HAP-1 (cell line): ENCODE measurements at regions not wholly inside any gene's neighbourhood (a gene's known extent, or its start where the extent isn't known, plus 50 kb on each side); places are given as distances from the start of the nearest gene placed in this dataset.

ENCODE experiments used
- DNase-seq, 2 experiments: peaks; one replicate each; pipeline ENCODE4 v3.0.0-alpha.2; 2016 to 2020; ENCODE audit warnings: low spot score in 2 of 2
- H3K27me3 ChIP-seq: fragments of 250-450 bp; sonication (Bioruptor Pico); 2 replicates; pipeline ENCODE4 v1.5.1; 2020; ENCODE audit warnings: low read depth, mild to moderate bottlenecking, moderate library complexity
- H3K36me3 ChIP-seq: fragments of 250-450 bp; sonication (Bioruptor Pico); replicated peaks from 2 replicates; pipeline ENCODE4 v1.5.1; 2020; ENCODE audit warnings: mild to moderate bottlenecking
- H3K4me1 ChIP-seq: fragments of 250-450 bp; sonication (Bioruptor Pico); 2 replicates; pipeline ENCODE4 v1.5.1; 2020; ENCODE audit warnings: mild to moderate bottlenecking
- H3K4me3 ChIP-seq: fragments of 250-450 bp; sonication (Bioruptor Pico); 2 replicates; pipeline ENCODE4 v1.5.1; 2020; ENCODE audit warnings: mild to moderate bottlenecking, moderate library complexity
- H3K9me3 ChIP-seq: fragments of 250-450 bp; sonication (Bioruptor Pico); 2 replicates; pipeline ENCODE4 v1.5.1; 2020; ENCODE audit warnings: mild to moderate bottlenecking, moderate library complexity
- in situ Hi-C: fragments of 300-500 bp; cut with MboI; formaldehyde crosslinking; loops from 3 replicates; pipeline ENCODE4 v1.14.3; 2020; ENCODE audit warnings: low sequenced_read_pairs, inconsistent platforms, mixed read lengths

- H3K4me3 ChIP-seq: no peak overlapping the region
- no peak for DNase-seq
- in situ Hi-C loops: no loop called here
- H3K9me3 ChIP-seq: no peaks in the 10 kb centered on the region
- H3K36me3 ChIP-seq: no peaks in the 10 kb centered on the region
- no peaks in the 10 kb centered on the region for H3K27me3 ChIP-seq
- H3K4me1 ChIP-seq: no peaks in the 10 kb centered on the region
Observed at GRCh38 chr15:93389211-93389610, 300.2 kb upstream of the RGMA start.

DNA sequence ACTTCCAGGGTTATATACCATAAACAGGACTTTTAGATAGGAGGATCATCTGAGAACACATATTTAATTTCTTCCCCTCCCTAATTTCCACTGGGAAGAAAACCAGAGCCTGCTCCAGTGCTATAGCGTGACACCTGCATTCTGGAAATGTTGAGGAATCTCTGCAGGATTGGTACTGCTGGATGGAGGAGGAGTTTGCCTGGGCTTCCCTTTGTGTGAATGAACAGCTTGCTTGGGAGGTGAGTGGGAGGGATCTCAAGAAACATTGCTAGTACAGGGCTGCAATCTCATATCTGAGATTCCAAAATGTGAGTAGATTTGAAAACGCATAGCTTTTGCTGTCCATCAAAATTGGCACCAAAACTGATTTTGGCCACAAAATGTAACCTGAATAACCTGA, 295.9 kb upstream of the RGMA start:
- Histone ChIP-seq H3K27me3 (no peaks in the 10 kb centered on the region), H3K9me3 (no peaks in the 10 kb centered on the region), H3K4me3 (no peak overlapping the region), H3K36me3 (no peaks in the 10 kb centered on the region), H3K4me1 (no peaks in the 10 kb centered on the region)
- DNase-seq: no peak
- in situ Hi-C loops: no loop called here

GRCh38 chr15:93382200-93382820, 293.3 kb upstream of the RGMA start:
- DNase-seq: no peak
- no peak overlapping the region for H3K4me3 ChIP-seq
- H3K4me1 ChIP-seq: no peaks in the 10 kb centered on the region
- H3K27me3 ChIP-seq: no peaks in the 10 kb centered on the region
- in situ Hi-C loops: no loop called here
- no peaks in the 10 kb centered on the region for H3K36me3 ChIP-seq
- H3K9me3 ChIP-seq: no peaks in the 10 kb centered on the region

DNA sequence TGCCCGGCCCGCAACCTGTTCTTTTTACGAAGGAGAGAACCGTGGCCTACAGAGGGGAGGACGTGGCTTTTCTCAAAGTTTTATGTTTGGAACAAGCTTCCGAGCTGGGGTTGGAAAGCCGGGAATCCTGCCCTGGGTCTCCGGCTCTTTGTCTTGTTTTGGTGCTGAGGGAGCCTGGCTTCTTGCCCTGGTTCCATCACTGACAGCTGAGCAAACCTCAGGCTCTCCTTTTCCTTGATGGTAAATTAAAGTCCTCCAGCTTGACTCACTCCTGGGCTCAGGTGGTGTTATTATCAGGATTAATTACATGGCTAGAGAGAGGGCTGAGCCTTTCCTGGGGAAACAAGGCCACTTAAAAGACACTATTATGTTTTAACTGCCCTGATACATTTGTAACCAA, 289.5 kb upstream of the RGMA start:
- Histone ChIP-seq H3K36me3 (no peaks in the 10 kb centered on the region), H3K27me3 (no peaks in the 10 kb centered on the region), H3K9me3 (no peaks in the 10 kb centered on the region), H3K4me1 (no peaks in the 10 kb centered on the region), H3K4me3 (no peak overlapping the region)
- in situ Hi-C loops: no loop called here
- no peak for DNase-seq

DNA sequence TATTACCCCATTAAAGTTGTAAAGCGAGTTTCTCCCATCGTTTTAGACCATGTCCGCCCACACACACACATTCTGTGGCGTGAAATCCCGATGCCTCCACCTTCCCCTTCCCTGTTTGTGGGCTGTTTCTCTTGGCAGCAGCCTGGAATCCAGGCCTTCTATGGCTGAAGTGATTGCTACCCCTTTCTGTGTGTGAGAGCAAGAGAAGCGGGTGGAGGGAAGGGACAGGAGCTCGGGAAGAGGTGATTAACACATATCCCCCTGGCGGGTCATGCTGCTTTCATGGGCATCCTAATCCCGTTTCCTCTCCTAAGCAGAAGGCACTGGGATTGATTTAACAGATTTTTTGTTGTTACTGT, 283.8 kb upstream of the RGMA start:
- H3K4me3 ChIP-seq: no peak overlapping the region
- no peaks in the 10 kb centered on the region for H3K36me3 ChIP-seq
- no peaks in the 10 kb centered on the region for H3K4me1 ChIP-seq
- DNase-seq: no peak
- in situ Hi-C loops: no loop called here
- no peaks in the 10 kb centered on the region for H3K27me3 ChIP-seq
- no peaks in the 10 kb centered on the region; the same call in 1 of the 2 replicates for H3K9me3 ChIP-seq

GRCh38 chr15:93372208-93372864, 283.3 kb upstream of the RGMA start:
- in situ Hi-C loops: no loop called here
- Histone ChIP-seq H3K4me3 (no peak overlapping the region), H3K36me3 (no peaks in the 10 kb centered on the region), H3K4me1 (no peaks in the 10 kb centered on the region), H3K27me3 (no peaks in the 10 kb centered on the region), H3K9me3 (no peaks in the 10 kb centered on the region; the same call in 1 of the 2 replicates)
- no peak for DNase-seq

- no peaks in the 10 kb centered on the region for H3K36me3 ChIP-seq
- no peaks in the 10 kb centered on the region; the same call in 1 of the 2 replicates for H3K9me3 ChIP-seq
- H3K4me3 ChIP-seq: no peak overlapping the region
- H3K27me3 ChIP-seq: no peaks in the 10 kb centered on the region
- no peak for DNase-seq
- in situ Hi-C loops: no loop called here
- no peaks in the 10 kb centered on the region for H3K4me1 ChIP-seq
Observed at GRCh38 chr15:93366387-93367100, 277.5 kb upstream of the RGMA start.

- DNase-seq: no peak
- Histone ChIP-seq H3K27me3 (no peaks in the 10 kb centered on the region), H3K9me3 (no peaks in the 10 kb centered on the region), H3K4me1 (no peaks in the 10 kb centered on the region), H3K36me3 (no peaks in the 10 kb centered on the region), H3K4me3 (no peak overlapping the region)
- in situ Hi-C loops: no loop called here
Observed at GRCh38 chr15:93362821-93363220, 273.8 kb upstream of the RGMA start.

- Histone ChIP-seq H3K36me3 (no peaks in the 10 kb centered on the region), H3K9me3 (no peaks in the 10 kb centered on the region), H3K4me3 (no peak overlapping the region), H3K4me1 (no peaks in the 10 kb centered on the region), H3K27me3 (no peaks in the 10 kb centered on the region)
- no peak for DNase-seq
- in situ Hi-C loops: no loop called here
Observed at GRCh38 chr15:93362203-93362602, 273.2 kb upstream of the RGMA start.

DNA sequence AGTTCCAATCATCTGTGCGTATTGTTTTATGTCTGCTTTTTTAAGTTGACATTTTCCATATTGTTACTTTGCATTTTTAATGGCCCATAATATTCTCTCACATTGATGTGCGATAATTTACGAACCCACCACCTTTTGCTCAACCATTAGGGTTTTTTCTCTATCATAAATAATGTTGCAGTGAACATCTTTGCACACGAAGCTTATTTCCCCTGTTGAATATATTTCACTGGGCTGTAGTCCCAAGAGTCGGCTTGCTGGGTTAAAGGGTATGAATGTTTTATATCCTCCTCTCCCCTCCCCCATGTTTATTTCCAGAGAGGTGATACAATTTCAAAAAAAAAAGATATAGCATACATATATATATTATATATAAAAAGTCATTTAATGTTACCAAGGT, 272.7 kb upstream of the RGMA start:
- DNase-seq: no peak
- in situ Hi-C loops: no loop called here
- Histone ChIP-seq H3K4me1 (no peaks in the 10 kb centered on the region), H3K9me3 (no peaks in the 10 kb centered on the region), H3K4me3 (no peak overlapping the region), H3K36me3 (no peaks in the 10 kb centered on the region), H3K27me3 (no peaks in the 10 kb centered on the region)

DNA sequence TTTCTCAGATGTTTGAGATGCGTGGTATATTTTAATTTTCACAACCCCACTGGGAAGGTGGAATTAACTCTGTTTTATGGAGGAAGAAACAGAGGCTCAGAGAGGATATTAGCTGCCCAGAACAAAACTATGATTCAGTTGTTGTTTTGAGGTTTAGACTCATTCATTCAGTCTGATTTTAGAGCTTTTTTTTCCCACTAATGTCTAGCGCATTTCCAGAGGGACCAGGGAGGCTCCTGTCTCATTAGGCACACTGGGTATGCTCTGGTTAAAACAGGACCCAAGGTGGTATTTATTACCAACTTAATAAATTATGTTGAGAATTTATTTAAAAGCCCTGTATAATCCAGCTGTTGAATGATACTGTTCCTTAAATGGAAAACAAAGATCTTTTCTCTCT, 272.0 kb upstream of the RGMA start:
- no peaks in the 10 kb centered on the region for H3K4me1 ChIP-seq
- no peaks in the 10 kb centered on the region for H3K27me3 ChIP-seq
- H3K4me3 ChIP-seq: no peak overlapping the region
- no peaks in the 10 kb centered on the region for H3K9me3 ChIP-seq
- in situ Hi-C loops: no loop called here
- DNase-seq: no peak
- H3K36me3 ChIP-seq: no peaks in the 10 kb centered on the region

DNA sequence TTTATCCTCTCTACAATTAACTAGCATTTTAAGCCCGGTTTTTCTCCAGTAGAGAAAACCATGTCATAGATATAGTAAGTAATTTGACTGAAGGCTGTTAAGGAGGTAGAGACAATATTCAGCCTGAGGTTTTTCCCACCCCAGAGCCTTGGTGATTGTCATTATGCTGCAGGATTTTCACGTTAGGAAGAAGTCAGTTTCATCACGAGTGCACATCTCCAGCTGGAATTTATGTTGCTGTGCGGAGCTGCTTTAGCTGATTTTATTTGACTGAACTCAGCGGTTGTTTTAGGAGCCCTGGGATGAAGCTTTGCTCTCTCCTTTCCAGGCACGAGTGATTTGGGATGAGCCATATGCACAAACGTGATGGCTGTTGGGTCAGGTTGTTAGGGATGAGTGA, 271.3 kb upstream of the RGMA start:
- in situ Hi-C loops: no loop called here
- no peak for DNase-seq
- Histone ChIP-seq H3K4me3 (no peak overlapping the region), H3K4me1 (no peaks in the 10 kb centered on the region), H3K9me3 (no peaks in the 10 kb centered on the region), H3K27me3 (no peaks in the 10 kb centered on the region), H3K36me3 (no peaks in the 10 kb centered on the region)

- Histone ChIP-seq H3K4me1 (no peaks in the 10 kb centered on the region), H3K9me3 (no peaks in the 10 kb centered on the region), H3K4me3 (no peak overlapping the region), H3K27me3 (no peaks in the 10 kb centered on the region), H3K36me3 (no peaks in the 10 kb centered on the region)
- in situ Hi-C loops: no loop called here
- no peak for DNase-seq
Observed at GRCh38 chr15:93359425-93360131, 270.6 kb upstream of the RGMA start.

GRCh38 chr15:93359060-93359408, 270.0 kb upstream of the RGMA start:
- Histone ChIP-seq H3K9me3 (no peaks in the 10 kb centered on the region), H3K36me3 (no peaks in the 10 kb centered on the region), H3K4me3 (no peak overlapping the region), H3K27me3 (no peaks in the 10 kb centered on the region), H3K4me1 (no peaks in the 10 kb centered on the region)
- no peak for DNase-seq
- in situ Hi-C loops: no loop called here
